Fibroblast of villous mesenchyme (primary cell): ENCODE measurements at regions not wholly inside any gene's neighbourhood (a gene's known extent, or its start where the extent isn't known, plus 50 kb on each side); places are given as distances from the start of the nearest gene placed in this dataset.

Source experiments
- DNase-seq: peaks from one replicate; pipeline ENCODE4 v3.0.0-alpha.2; 2010; ENCODE audit warnings: low read depth
- H3K4me3 ChIP-seq: 2 replicates; pipeline ENCODE4 v1.5.1; 2011; ENCODE audit warnings: low read depth, mild to moderate bottlenecking, low read length
- CTCF ChIP-seq: IDR thresholded peaks from 2 replicates; pipeline ENCODE4 v1.5.1; 2012; ENCODE audit warnings: low read depth, mild to moderate bottlenecking, low read length; ENCODE audit not compliant: insufficient read depth

- TF ChIP-seq CTCF, result no peak
- no peak overlapping the region for H3K4me3 ChIP-seq
- DNase-seq, result no peak
Observed at GRCh38 chr16:54506741-54507500, 220.3 kb upstream of the IRX3 start.

- TF ChIP-seq CTCF, result no peak
- no peak for DNase-seq
- no peak overlapping the region for H3K4me3 ChIP-seq
Observed at GRCh38 chr16:54506214-54506580, 219.6 kb upstream of the IRX3 start.

GRCh38 chr16:54505549-54506213 lies 219.1 kb upstream of the IRX3 start:
- H3K4me3 ChIP-seq, result no peak overlapping the region
- no peak for DNase-seq
- TF ChIP-seq CTCF, result no peak

- no peak for DNase-seq
- no peak overlapping the region for H3K4me3 ChIP-seq
- no peak for TF ChIP-seq CTCF
Observed at GRCh38 chr16:54504372-54504771, 217.8 kb upstream of the IRX3 start.

- no peak for DNase-seq
- TF ChIP-seq CTCF, result no peak
- no peak overlapping the region for H3K4me3 ChIP-seq
Observed at GRCh38 chr16:54503856-54504219, 217.3 kb upstream of the IRX3 start.

- H3K4me3 ChIP-seq, result no peak overlapping the region
- DNase-seq, result no peak
- no peak for TF ChIP-seq CTCF
Observed at GRCh38 chr16:54503011-54503855, 216.6 kb upstream of the IRX3 start.
